WTC11 (cell line): ENCODE measurements at regions not wholly inside any gene's neighbourhood (a gene's known extent, or its start where the extent isn't known, plus 50 kb on each side); places are given as distances from the start of the nearest gene placed in this dataset.

Source experiments
- ATAC-seq: fragments of 200-7000 bp; cut with Tn5 transposase; 2 replicates; pipeline ENCODE4 v1.10.0; 2021; ENCODE audit warnings: mild to moderate bottlenecking, moderate library complexity
- CTCF ChIA-PET: fragments of 300-600 bp; sonication (Branson Sonifier 250); formaldehyde crosslinking; loops from one replicate; lab custom pipeline; 2021; ENCODE audit warnings: antibody characterized with exemption; lab: Charles Lee
- POLR2A ChIA-PET: fragments of 350-600 bp; sonication (Branson Sonifier 250); formaldehyde crosslinking; loops from one replicate; lab custom pipeline; 2021; ENCODE audit warnings: antibody characterized with exemption; lab: Charles Lee
- DNase-seq: peaks from one replicate; pipeline ENCODE4 v3.0.0; 2021; ENCODE audit warnings: low spot score
- H3K27ac Mint-ChIP-seq: 2 replicates; pipeline ENCODE4 v1.8.0; 2021; ENCODE audit warnings: mixed read lengths
- H3K27me3 Mint-ChIP-seq: 2 replicates; pipeline ENCODE4 v1.8.0; 2021; ENCODE audit warnings: low read depth, mild to moderate bottlenecking, moderate library complexity, mixed read lengths
- H3K36me3 Mint-ChIP-seq: 2 replicates; pipeline ENCODE4 v1.8.0; 2021; ENCODE audit warnings: mixed read lengths
- H3K4me1 Mint-ChIP-seq: 2 replicates; pipeline ENCODE4 v1.8.0; 2022; ENCODE audit warnings: mixed read lengths
- H3K4me3 Mint-ChIP-seq: 2 replicates; pipeline ENCODE4 v1.8.0; 2021; ENCODE audit warnings: mild to moderate bottlenecking, moderate library complexity, mixed read lengths
- H3K9me3 Mint-ChIP-seq: 2 replicates; pipeline ENCODE4 v1.8.0; 2021; ENCODE audit warnings: mixed read lengths
- CREB1 ChIP-seq: sonication (generic); formaldehyde crosslinking; IDR thresholded peaks from 2 replicates; pipeline ENCODE4 v1.8.0; 2023; ENCODE audit warnings: mild to moderate bottlenecking, missing genetic modification reagents
- FOXJ3 ChIP-seq: sonication (generic); formaldehyde crosslinking; IDR thresholded peaks from 2 replicates; pipeline ENCODE4 v1.9.0; 2021; ENCODE audit warnings: missing genetic modification reagents, mild to moderate bottlenecking, borderline replicate concordance
- FOXP1 ChIP-seq: sonication (generic); formaldehyde crosslinking; IDR thresholded peaks from 2 replicates; pipeline ENCODE4 v1.8.0; 2022; ENCODE audit warnings: missing genetic modification reagents, mild to moderate bottlenecking, moderate library complexity, borderline replicate concordance
- GRHL2 ChIP-seq: fragments of 250-450 bp; sonication (Bioruptor Pico); IDR thresholded peaks from 2 replicates; pipeline ENCODE4 v1.8.0; 2022; ENCODE audit warnings: mild to moderate bottlenecking, moderate library complexity; ENCODE audit not compliant: insufficient replicate concordance, severe bottlenecking
- NFATC4 ChIP-seq: fragments of 250-450 bp; sonication (Bioruptor Pico); IDR thresholded peaks from 2 replicates; pipeline ENCODE4 v1.9.0; 2021; ENCODE audit warnings: mild to moderate bottlenecking
- NR3C1 ChIP-seq: sonication (generic); formaldehyde crosslinking; conservative IDR thresholded peaks from 2 replicates; pipeline ENCODE4 v1.8.1; 2023; ENCODE audit warnings: low read depth, mild to moderate bottlenecking, missing genetic modification reagents
- OVOL2 ChIP-seq: fragments of 250-450 bp; sonication (Bioruptor Pico); IDR thresholded peaks from 2 replicates; pipeline ENCODE4 v1.9.0; 2021; ENCODE audit warnings: mild to moderate bottlenecking, borderline replicate concordance
- SMAD3 ChIP-seq: sonication (generic); formaldehyde crosslinking; IDR thresholded peaks from 2 replicates; pipeline ENCODE4 v1.8.0; 2022; ENCODE audit warnings: missing genetic modification reagents, mild to moderate bottlenecking, borderline replicate concordance
- ZNF416 ChIP-seq: fragments of 250-450 bp; sonication (Bioruptor Pico); IDR thresholded peaks from 2 replicates; pipeline ENCODE4 v1.9.0; 2021; ENCODE audit warnings: mild to moderate bottlenecking, inconsistent platforms
- TF ChIP-seq, protein P1 (sequence below): sonication (generic); formaldehyde crosslinking; IDR thresholded peaks from 2 replicates; pipeline ENCODE4 v1.8.0; 2023; ENCODE audit warnings: missing genetic modification reagents, mild to moderate bottlenecking, borderline replicate concordance
- TF ChIP-seq, protein P2 (sequence below): sonication (generic); formaldehyde crosslinking; IDR thresholded peaks from 2 replicates; pipeline ENCODE4 v1.8.1; 2023; ENCODE audit warnings: mild to moderate bottlenecking, missing genetic modification reagents, borderline replicate concordance
- TF ChIP-seq, protein P3 (sequence below): fragments of 250-450 bp; sonication (Bioruptor Pico); IDR thresholded peaks from 2 replicates; pipeline ENCODE4 v1.8.0; 2021; ENCODE audit warnings: mild to moderate bottlenecking
- TF ChIP-seq, protein P4 (sequence below): sonication (generic); formaldehyde crosslinking; IDR thresholded peaks from 2 replicates; pipeline ENCODE4 v1.8.0; 2022; ENCODE audit warnings: mild to moderate bottlenecking, missing genetic modification reagents
- TF ChIP-seq, protein P5 (sequence below): fragments of 250-450 bp; sonication (Bioruptor Pico); IDR thresholded peaks from 2 replicates; pipeline ENCODE4 v1.9.0; 2021; ENCODE audit warnings: mild to moderate bottlenecking, borderline replicate concordance
- TF ChIP-seq, protein P6 (sequence below): sonication (generic); formaldehyde crosslinking; IDR thresholded peaks from 2 replicates; pipeline ENCODE4 v1.8.0; 2023; ENCODE audit warnings: mild to moderate bottlenecking, missing genetic modification reagents

DNA sequence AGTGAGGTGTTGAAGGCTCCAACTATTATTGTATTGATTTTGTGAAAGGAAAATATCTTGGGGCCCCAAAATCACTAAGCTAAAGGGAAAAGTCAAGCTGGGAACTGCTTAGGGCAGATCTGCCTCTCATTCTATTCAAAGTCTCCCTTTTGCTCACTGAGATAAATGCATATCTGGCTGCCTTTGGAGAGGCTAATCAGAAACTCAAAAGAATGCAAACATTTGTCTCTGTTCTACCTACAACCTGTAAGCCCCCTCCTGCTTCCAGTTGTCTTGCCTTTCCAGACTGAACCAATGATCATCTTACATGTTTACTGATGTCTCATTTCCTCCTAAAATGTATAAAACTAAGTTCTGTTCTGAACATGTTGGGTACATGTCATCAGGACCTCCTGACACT is 125.9 kb downstream of the HTR1B start:
- no peaks in the 10 kb centered on the region for H3K27me3 Mint-ChIP-seq
- H3K4me3 Mint-ChIP-seq: peak overlapping the region; percentile 37
- peaks cover 31% of the 10 kb centered on the region for H3K36me3 Mint-ChIP-seq
- TF ChIP-seq GRHL2 (CRISPR knock-in tag) (no peak), FOXJ3 (CRISPR knock-in tag) (no peak), NR3C1 (CRISPR knock-in tag) (no peak), ZNF416 (CRISPR knock-in tag) (no peak), OVOL2 (CRISPR knock-in tag) (no peak), FOXP1 (CRISPR knock-in tag) (no peak), CREB1 (CRISPR knock-in tag) (no peak), NFATC4 (CRISPR knock-in tag) (no peak), SMAD3 (CRISPR knock-in tag) (no peak)
- TF ChIP-seq, protein P1, sequence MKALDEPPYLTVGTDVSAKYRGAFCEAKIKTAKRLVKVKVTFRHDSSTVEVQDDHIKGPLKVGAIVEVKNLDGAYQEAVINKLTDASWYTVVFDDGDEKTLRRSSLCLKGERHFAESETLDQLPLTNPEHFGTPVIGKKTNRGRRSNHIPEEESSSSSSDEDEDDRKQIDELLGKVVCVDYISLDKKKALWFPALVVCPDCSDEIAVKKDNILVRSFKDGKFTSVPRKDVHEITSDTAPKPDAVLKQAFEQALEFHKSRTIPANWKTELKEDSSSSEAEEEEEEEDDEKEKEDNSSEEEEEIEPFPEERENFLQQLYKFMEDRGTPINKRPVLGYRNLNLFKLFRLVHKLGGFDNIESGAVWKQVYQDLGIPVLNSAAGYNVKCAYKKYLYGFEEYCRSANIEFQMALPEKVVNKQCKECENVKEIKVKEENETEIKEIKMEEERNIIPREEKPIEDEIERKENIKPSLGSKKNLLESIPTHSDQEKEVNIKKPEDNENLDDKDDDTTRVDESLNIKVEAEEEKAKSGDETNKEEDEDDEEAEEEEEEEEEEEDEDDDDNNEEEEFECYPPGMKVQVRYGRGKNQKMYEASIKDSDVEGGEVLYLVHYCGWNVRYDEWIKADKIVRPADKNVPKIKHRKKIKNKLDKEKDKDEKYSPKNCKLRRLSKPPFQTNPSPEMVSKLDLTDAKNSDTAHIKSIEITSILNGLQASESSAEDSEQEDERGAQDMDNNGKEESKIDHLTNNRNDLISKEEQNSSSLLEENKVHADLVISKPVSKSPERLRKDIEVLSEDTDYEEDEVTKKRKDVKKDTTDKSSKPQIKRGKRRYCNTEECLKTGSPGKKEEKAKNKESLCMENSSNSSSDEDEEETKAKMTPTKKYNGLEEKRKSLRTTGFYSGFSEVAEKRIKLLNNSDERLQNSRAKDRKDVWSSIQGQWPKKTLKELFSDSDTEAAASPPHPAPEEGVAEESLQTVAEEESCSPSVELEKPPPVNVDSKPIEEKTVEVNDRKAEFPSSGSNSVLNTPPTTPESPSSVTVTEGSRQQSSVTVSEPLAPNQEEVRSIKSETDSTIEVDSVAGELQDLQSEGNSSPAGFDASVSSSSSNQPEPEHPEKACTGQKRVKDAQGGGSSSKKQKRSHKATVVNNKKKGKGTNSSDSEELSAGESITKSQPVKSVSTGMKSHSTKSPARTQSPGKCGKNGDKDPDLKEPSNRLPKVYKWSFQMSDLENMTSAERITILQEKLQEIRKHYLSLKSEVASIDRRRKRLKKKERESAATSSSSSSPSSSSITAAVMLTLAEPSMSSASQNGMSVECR (CRISPR knock-in tag): no peak
- TF ChIP-seq, protein P2, sequence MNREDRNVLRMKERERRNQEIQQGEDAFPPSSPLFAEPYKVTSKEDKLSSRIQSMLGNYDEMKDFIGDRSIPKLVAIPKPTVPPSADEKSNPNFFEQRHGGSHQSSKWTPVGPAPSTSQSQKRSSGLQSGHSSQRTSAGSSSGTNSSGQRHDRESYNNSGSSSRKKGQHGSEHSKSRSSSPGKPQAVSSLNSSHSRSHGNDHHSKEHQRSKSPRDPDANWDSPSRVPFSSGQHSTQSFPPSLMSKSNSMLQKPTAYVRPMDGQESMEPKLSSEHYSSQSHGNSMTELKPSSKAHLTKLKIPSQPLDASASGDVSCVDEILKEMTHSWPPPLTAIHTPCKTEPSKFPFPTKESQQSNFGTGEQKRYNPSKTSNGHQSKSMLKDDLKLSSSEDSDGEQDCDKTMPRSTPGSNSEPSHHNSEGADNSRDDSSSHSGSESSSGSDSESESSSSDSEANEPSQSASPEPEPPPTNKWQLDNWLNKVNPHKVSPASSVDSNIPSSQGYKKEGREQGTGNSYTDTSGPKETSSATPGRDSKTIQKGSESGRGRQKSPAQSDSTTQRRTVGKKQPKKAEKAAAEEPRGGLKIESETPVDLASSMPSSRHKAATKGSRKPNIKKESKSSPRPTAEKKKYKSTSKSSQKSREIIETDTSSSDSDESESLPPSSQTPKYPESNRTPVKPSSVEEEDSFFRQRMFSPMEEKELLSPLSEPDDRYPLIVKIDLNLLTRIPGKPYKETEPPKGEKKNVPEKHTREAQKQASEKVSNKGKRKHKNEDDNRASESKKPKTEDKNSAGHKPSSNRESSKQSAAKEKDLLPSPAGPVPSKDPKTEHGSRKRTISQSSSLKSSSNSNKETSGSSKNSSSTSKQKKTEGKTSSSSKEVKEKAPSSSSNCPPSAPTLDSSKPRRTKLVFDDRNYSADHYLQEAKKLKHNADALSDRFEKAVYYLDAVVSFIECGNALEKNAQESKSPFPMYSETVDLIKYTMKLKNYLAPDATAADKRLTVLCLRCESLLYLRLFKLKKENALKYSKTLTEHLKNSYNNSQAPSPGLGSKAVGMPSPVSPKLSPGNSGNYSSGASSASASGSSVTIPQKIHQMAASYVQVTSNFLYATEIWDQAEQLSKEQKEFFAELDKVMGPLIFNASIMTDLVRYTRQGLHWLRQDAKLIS (CRISPR knock-in tag): no peak
- TF ChIP-seq, protein P3, sequence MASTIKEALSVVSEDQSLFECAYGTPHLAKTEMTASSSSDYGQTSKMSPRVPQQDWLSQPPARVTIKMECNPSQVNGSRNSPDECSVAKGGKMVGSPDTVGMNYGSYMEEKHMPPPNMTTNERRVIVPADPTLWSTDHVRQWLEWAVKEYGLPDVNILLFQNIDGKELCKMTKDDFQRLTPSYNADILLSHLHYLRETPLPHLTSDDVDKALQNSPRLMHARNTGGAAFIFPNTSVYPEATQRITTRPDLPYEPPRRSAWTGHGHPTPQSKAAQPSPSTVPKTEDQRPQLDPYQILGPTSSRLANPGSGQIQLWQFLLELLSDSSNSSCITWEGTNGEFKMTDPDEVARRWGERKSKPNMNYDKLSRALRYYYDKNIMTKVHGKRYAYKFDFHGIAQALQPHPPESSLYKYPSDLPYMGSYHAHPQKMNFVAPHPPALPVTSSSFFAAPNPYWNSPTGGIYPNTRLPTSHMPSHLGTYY (CRISPR knock-in tag): no peak
- TF ChIP-seq, protein P4, sequence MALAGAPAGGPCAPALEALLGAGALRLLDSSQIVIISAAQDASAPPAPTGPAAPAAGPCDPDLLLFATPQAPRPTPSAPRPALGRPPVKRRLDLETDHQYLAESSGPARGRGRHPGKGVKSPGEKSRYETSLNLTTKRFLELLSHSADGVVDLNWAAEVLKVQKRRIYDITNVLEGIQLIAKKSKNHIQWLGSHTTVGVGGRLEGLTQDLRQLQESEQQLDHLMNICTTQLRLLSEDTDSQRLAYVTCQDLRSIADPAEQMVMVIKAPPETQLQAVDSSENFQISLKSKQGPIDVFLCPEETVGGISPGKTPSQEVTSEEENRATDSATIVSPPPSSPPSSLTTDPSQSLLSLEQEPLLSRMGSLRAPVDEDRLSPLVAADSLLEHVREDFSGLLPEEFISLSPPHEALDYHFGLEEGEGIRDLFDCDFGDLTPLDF (CRISPR knock-in tag): no peak
- TF ChIP-seq, protein P5, sequence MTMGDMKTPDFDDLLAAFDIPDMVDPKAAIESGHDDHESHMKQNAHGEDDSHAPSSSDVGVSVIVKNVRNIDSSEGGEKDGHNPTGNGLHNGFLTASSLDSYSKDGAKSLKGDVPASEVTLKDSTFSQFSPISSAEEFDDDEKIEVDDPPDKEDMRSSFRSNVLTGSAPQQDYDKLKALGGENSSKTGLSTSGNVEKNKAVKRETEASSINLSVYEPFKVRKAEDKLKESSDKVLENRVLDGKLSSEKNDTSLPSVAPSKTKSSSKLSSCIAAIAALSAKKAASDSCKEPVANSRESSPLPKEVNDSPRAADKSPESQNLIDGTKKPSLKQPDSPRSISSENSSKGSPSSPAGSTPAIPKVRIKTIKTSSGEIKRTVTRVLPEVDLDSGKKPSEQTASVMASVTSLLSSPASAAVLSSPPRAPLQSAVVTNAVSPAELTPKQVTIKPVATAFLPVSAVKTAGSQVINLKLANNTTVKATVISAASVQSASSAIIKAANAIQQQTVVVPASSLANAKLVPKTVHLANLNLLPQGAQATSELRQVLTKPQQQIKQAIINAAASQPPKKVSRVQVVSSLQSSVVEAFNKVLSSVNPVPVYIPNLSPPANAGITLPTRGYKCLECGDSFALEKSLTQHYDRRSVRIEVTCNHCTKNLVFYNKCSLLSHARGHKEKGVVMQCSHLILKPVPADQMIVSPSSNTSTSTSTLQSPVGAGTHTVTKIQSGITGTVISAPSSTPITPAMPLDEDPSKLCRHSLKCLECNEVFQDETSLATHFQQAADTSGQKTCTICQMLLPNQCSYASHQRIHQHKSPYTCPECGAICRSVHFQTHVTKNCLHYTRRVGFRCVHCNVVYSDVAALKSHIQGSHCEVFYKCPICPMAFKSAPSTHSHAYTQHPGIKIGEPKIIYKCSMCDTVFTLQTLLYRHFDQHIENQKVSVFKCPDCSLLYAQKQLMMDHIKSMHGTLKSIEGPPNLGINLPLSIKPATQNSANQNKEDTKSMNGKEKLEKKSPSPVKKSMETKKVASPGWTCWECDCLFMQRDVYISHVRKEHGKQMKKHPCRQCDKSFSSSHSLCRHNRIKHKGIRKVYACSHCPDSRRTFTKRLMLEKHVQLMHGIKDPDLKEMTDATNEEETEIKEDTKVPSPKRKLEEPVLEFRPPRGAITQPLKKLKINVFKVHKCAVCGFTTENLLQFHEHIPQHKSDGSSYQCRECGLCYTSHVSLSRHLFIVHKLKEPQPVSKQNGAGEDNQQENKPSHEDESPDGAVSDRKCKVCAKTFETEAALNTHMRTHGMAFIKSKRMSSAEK (CRISPR knock-in tag): no peak
- TF ChIP-seq, protein P6, sequence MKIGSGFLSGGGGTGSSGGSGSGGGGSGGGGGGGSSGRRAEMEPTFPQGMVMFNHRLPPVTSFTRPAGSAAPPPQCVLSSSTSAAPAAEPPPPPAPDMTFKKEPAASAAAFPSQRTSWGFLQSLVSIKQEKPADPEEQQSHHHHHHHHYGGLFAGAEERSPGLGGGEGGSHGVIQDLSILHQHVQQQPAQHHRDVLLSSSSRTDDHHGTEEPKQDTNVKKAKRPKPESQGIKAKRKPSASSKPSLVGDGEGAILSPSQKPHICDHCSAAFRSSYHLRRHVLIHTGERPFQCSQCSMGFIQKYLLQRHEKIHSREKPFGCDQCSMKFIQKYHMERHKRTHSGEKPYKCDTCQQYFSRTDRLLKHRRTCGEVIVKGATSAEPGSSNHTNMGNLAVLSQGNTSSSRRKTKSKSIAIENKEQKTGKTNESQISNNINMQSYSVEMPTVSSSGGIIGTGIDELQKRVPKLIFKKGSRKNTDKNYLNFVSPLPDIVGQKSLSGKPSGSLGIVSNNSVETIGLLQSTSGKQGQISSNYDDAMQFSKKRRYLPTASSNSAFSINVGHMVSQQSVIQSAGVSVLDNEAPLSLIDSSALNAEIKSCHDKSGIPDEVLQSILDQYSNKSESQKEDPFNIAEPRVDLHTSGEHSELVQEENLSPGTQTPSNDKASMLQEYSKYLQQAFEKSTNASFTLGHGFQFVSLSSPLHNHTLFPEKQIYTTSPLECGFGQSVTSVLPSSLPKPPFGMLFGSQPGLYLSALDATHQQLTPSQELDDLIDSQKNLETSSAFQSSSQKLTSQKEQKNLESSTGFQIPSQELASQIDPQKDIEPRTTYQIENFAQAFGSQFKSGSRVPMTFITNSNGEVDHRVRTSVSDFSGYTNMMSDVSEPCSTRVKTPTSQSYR (CRISPR knock-in tag): no peak
- peaks cover 32% of the 10 kb centered on the region for H3K9me3 Mint-ChIP-seq
- peak; percentile 80 for ATAC-seq
- peak overlapping the region; percentile 88 for H3K27ac Mint-ChIP-seq
- CTCF ChIA-PET: interaction anchor here (0.6 kb wide), 1 partner anchor 110 kb away, joined by 3 read pairs; no protein-coding TSS in a partner anchor
- POLR2A ChIA-PET: no interaction called here
- DNase-seq: no peak
- peaks cover 48% of the 10 kb centered on the region for H3K4me1 Mint-ChIP-seq
